NCI-H69 (cell line): ENCODE measurements at regions not wholly inside any gene's neighbourhood (a gene's known extent, or its start where the extent isn't known, plus 50 kb on each side); places are given as distances from the start of the nearest gene placed in this dataset.

Experiments
- DNase-seq: peaks from one replicate; lab custom pipeline; 2025; lab: John Stamatoyannopoulos, UW

GRCh38 chr12:124443931-124444712 is 123.3 kb downstream of the NCOR2 start:
- no peak for DNase-seq

GRCh38 chr12:124442772-124443445 is 124.5 kb downstream of the NCOR2 start:
- DNase-seq, result no peak

GRCh38 chr12:124442281-124442680 is 125.1 kb downstream of the NCOR2 start:
- no peak for DNase-seq

GRCh38 chr12:124441443-124442194 is 125.8 kb downstream of the NCOR2 start:
- no peak for DNase-seq

- no peak for DNase-seq
Measured at GRCh38 chr12:124440841-124441381, 126.5 kb downstream of the NCOR2 start.

GRCh38 chr12:124440031-124440626 is 127.3 kb downstream of the NCOR2 start:
- no peak for DNase-seq

- DNase-seq, result no peak
Measured at GRCh38 chr12:124438437-124439056, 128.9 kb downstream of the NCOR2 start.

GRCh38 chr12:124437617-124438436 is 129.6 kb downstream of the NCOR2 start:
- no peak for DNase-seq

- DNase-seq, result no peak
Measured at GRCh38 chr12:124437121-124437520, 130.3 kb downstream of the NCOR2 start.

- DNase-seq, result no peak
Measured at GRCh38 chr12:124436366-124436765, 131.0 kb downstream of the NCOR2 start.

GRCh38 chr12:124435806-124436345 is 131.5 kb downstream of the NCOR2 start:
- DNase-seq, result no peak

- DNase-seq, result no peak
Measured at GRCh38 chr12:124434951-124435805, 132.2 kb downstream of the NCOR2 start.

GRCh38 chr12:124434354-124434753 is 133.1 kb downstream of the NCOR2 start:
- no peak for DNase-seq

- no peak for DNase-seq
Measured at GRCh38 chr12:124433879-124434278, 133.5 kb downstream of the NCOR2 start.

GRCh38 chr12:124433147-124433874 is 134.1 kb downstream of the NCOR2 start:
- DNase-seq, result no peak

- DNase-seq, result no peak
Measured at GRCh38 chr12:124432376-124432775, 135.0 kb downstream of the NCOR2 start.

- DNase-seq, result no peak
Measured at GRCh38 chr12:124431971-124432370, 135.4 kb downstream of the NCOR2 start.

GRCh38 chr12:124430491-124430890 is 135.6 kb downstream of the RFLNA start:
- no peak for DNase-seq

- no peak for DNase-seq
Measured at GRCh38 chr12:124429535-124429934, 134.6 kb downstream of the RFLNA start.
